NCI-H2196 (cell line): ENCODE measurements at regions not wholly inside any gene's neighbourhood (a gene's known extent, or its start where the extent isn't known, plus 50 kb on each side); places are given as distances from the start of the nearest gene placed in this dataset.
"Not testable (repeated sequence)": the region's sequence is repeated elsewhere in the genome, so short reads cannot be mapped to it uniquely, and the experiment has no call there.

Experiments
- DNase-seq: peaks from one replicate; lab custom pipeline; 2025; ENCODE audit not compliant: unreplicated experiment; lab: John Stamatoyannopoulos, UW

GRCh38 chr2:241981076-241981700 is 111.7 kb downstream of the RTP5 start:
- DNase-seq: no peak

GRCh38 chr2:241982706-241983570 is 113.4 kb downstream of the RTP5 start:
- DNase-seq: no peak

- no peak for DNase-seq
Measured at GRCh38 chr2:241983571-241984270, 114.2 kb downstream of the RTP5 start.

GRCh38 chr2:241984271-241984655 is 114.7 kb downstream of the RTP5 start:
- no peak for DNase-seq

- no peak for DNase-seq
Measured at GRCh38 chr2:241984658-241985057, 115.1 kb downstream of the RTP5 start.

GRCh38 chr2:241985161-241985985 is 115.8 kb downstream of the RTP5 start:
- DNase-seq: not testable (repeated sequence)

GRCh38 chr2:241985986-241986329 is 116.4 kb downstream of the RTP5 start:
- DNase-seq: no peak

- no peak for DNase-seq
Measured at GRCh38 chr2:241986836-241987641, 117.5 kb downstream of the RTP5 start.

- no peak for DNase-seq
Measured at GRCh38 chr2:241987726-241988125, 118.2 kb downstream of the RTP5 start.

- no peak for DNase-seq
Measured at GRCh38 chr2:241988146-241988545, 118.6 kb downstream of the RTP5 start.

GRCh38 chr2:241989074-241989473 is 119.5 kb downstream of the RTP5 start:
- DNase-seq: no peak

- no peak for DNase-seq
Measured at GRCh38 chr2:241990466-241990865, 120.9 kb downstream of the RTP5 start.

GRCh38 chr2:241991299-241991698 is 121.8 kb downstream of the RTP5 start:
- no peak for DNase-seq

GRCh38 chr2:241992753-241993152 is 123.2 kb downstream of the RTP5 start:
- no peak for DNase-seq

- DNase-seq: no peak
Measured at GRCh38 chr2:241993386-241994005, 124.0 kb downstream of the RTP5 start.

GRCh38 chr2:241994086-241994485 is 124.6 kb downstream of the RTP5 start:
- DNase-seq: no peak

- no peak for DNase-seq
Measured at GRCh38 chr2:241994556-241995213, 125.2 kb downstream of the RTP5 start.

GRCh38 chr2:241996100-241996499 is 126.6 kb downstream of the RTP5 start:
- no peak for DNase-seq

- DNase-seq: no peak
Measured at GRCh38 chr2:241997017-241997416, 127.5 kb downstream of the RTP5 start.
